NOMO-1 (cell line): ENCODE measurements at regions not wholly inside any gene's neighbourhood (a gene's known extent, or its start where the extent isn't known, plus 50 kb on each side); places are given as distances from the start of the nearest gene placed in this dataset.
A peak's percentile ranks its signal among the peaks of the same experiment; 100 is the strongest.
"Not testable (repeated sequence)": the region's sequence is repeated elsewhere in the genome, so short reads cannot be mapped to it uniquely, and the experiment has no call there.

Source experiments
- DNase-seq, 2 experiments: peaks; one replicate each; lab custom pipeline; 2025; ENCODE audit not compliant: unreplicated experiment in 2 of 2; lab: John Stamatoyannopoulos, UW

- DNase-seq = no peak
These were observed 306.7 kb upstream of the MMADHC start for GRCh38 chr2:149894226-149894625.

DNA sequence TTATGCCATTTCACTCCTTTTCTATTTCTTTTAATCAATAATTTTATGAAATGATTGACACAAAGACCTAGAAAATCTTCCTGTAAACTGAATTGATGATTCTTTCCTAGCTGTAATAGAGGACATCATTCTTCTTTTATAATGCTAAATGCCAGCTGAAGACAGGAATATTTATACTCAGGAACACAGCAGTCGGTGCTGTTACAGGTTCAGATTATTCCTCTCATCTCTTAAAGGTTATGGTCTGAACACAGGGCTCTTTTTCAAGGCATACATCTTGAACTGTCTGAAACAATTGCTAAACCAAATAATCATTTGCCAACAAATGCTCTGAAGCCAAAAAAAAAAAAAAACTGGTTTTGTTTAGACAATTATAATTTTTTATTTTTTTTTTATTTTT, 305.0 kb upstream of the MMADHC start:
- no peak for DNase-seq

- DNase-seq = no peak
These were observed 298.4 kb upstream of the MMADHC start for GRCh38 chr2:149885946-149886345.

DNA sequence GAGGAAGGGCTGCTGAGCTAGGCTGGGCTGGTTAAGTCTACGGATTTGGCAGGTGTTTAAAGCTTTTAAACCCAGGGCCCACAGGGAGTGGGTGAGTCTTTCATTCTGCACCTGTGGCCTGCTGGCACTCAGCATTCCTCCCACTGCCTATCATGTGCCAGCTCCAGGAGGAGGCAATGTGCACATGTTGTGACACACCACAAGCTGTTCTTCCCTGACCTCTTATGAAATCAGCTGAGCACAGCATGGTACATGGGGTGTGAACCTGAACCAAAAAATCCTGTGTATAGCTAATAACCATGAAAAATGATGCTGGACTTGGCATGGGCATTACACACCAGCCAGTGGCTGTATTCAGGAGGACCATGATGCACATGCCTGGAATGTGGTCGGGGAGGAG, 297.9 kb upstream of the MMADHC start:
- no peak for DNase-seq

- no peak for DNase-seq
These were observed 297.3 kb upstream of the MMADHC start for GRCh38 chr2:149884871-149885270.

DNA sequence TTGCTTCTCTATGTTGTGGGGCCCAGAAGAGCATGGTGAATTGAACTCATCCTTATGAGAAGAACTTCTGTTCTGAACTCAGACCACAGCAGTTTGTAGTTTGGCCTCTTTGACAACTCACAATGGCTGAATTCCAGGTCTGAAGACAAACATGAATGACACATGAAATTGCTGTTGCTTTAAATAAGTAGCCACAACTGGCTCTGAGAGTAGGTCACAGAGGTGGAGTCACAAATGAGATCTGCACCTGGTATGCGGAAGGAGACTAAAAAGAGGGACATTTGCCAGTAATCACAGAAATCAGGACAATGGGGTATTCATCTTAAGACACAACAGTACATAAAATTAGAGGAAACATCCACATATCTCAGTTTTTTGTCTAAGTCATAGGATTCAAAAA, 290.3 kb upstream of the MMADHC start:
- no peak for DNase-seq

GRCh38 chr2:149877074-149877473, 289.5 kb upstream of the MMADHC start:
- no peak for DNase-seq

- no peak for DNase-seq
These were observed 286.4 kb upstream of the MMADHC start for GRCh38 chr2:149873936-149874335.

DNA sequence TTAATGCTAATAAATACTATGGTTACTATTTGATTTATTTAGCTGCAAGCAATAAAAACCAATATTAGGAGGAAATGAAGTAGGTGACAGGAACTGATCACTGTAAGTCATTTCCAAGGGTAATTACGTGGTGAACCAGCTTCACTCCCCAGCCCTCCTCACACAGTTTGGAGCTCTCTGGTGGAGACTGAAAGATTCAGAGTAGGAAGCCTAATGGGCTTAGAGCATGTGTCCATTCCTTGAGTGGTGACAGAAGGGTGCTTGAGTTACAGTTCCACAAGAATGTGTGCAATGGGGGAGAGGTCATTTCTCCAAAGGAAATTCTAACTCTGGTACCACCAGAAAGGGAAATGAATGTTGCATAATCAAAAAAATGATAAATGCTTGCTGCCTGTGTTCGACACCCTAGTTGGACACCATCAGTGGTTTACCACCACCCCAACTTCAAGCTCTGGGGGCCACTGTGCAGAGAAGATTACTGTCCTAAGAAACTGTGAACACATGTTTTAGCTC, 285.1 kb upstream of the MMADHC start:
- peak in 1 of 2 experiments; percentile 16 for DNase-seq

DNA sequence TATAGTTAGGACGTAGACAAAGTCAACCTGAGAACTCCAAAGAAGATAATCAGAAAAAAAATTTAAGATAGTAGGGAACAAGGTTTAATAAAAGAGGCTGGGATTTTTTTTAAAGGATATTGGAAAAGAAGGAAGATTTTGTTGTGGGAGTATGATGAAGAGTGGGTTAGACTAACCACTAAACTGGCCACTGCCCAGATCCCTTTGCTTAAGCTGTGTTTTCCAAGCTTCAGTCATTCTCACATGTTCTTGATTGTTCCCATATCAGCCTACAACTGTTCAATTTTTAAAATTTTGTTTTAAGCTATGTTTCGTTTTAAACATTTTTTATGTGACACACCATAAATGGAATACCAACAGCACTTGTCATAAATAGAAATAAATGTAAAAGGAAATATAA, 284.5 kb upstream of the MMADHC start:
- no peak for DNase-seq

DNA sequence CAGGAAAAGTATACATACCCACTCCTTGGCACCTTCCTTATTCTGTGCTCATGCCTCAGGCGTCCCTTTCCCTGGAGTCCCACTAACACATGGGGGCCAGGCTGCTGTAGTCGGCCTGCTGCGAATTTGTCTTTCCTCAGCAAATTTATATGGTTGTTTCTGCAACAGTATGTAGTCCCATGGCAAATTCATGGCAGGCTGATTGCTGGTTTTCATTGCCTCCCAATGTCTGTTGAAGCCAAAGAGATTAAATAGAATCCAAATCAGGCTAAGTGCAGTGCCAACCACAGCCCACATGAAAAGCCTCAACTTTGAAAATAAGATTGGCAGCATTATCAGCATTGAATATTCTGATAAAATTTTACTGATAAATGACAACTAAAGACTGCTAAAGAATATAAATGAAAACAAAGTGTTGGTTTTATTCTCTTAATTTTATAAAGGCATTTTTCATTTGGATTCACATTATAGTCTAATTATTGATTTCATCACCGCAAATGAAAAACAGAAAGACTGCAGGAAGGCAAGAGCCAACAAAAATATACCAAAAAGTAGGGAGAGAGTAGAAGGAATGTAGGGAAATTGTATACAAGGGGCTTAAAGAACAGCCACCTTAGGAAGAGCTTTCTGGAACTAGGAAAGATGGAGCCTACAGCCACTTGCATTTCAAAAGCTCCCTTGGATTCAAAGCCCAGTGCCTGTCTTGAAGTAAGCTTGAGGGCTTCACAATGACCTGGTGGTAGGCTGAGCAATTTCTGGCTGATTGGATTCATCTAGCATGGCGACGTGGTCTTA, 283.7 kb upstream of the MMADHC start:
- no peak for DNase-seq

GRCh38 chr2:149863227-149863626, 275.7 kb upstream of the MMADHC start:
- DNase-seq = no peak

- peak in 1 of 2 experiments; percentile 4 for DNase-seq
These were observed 273.5 kb upstream of the MMADHC start for GRCh38 chr2:149861034-149861433.

DNA sequence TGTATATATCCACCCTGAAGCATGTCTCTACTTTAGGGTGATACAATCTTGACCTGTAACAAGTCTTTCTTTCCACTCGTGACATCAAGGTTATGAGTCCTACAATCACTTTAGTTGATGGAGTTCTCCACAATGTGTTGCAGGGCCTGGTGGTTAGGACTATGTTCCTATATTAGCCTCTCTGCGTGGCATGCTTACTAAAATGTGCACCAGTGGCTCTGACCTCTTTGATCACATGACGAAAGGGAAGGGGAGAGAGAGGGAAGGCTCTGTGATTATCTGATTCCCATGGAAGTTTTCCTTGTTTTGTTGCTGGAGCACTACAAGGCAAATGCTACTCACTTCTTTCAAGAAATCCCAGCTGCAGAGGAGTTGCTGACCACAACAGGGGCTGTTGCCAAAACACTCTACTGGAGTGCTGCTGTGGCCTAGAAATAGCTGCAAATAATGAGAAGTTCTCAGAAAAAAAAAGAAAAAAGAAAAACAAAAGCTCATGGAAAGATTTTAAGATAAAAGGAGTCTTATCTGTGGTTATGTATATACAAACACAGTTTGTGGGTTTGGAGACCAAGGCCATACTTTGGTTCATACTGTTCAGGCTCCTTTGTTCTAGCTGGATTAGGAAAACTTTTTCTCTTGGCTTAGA, 272.8 kb upstream of the MMADHC start:
- DNase-seq = no peak

- DNase-seq = peak; percentile 45 to 87
These were observed 271.5 kb upstream of the MMADHC start for GRCh38 chr2:149858901-149859634.

- DNase-seq = no peak
These were observed 270.6 kb upstream of the MMADHC start for GRCh38 chr2:149858216-149858615.

DNA sequence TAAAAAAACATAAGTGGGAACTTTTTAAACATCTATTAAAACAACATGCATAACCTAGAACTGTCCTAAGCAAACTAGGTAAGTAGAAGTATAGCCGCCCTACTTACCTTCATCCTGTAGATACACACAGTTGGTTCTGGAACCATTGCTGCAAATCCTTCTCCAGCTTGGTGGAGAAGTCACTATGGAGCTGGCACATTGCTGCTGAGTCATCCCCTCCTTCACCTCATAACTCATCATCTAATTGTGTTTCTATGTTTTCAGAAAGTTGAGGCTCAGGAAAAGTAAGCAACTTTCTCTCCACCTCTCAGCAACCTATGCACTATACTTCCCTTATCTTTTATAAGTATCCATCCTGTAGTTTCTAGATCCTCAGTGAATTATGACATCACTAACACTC, 269.8 kb upstream of the MMADHC start:
- no peak for DNase-seq

GRCh38 chr2:149855859-149856258, 268.3 kb upstream of the MMADHC start:
- not testable (repeated sequence) for DNase-seq

DNA sequence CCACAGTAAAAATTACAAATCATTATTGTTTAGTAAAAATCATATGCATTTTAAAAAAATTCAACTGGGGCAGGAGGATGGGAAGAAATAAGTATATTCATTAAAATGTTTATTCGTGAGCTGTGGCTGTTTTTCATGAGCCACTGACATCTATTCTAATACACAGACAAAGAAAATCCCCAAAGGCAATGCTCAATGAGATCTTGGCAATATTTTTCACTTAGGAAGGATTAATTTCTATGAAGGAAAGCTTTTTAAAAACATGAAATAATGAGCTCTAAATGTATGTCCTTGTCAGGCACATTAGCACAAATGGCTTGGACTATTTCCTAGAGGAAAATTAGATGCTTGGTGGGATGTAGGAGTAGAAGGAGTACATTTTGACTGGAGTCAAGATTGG, 262.0 kb upstream of the MMADHC start:
- DNase-seq = no peak

- DNase-seq = no peak
These were observed 261.6 kb upstream of the MMADHC start for GRCh38 chr2:149849136-149849535.

DNA sequence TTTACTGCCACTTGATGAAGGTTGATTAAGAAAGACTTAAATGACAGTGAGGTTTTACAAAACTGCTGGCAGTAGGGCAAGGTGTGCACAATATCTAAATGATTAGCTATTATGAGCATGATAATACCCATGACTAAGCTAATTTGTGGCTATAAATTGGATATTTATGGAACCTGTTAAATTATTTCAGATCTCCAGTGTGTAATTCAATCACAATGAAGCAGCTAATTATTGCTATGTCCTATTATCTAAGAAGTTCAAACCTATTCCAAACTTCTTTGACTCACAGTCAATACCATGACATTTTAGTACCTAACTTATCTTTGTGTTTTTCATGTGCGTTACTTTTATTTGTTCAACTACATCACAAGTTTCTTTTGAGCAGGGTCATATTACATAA, 253.8 kb upstream of the MMADHC start:
- no peak for DNase-seq

GRCh38 chr2:149832324-149832723, 244.7 kb upstream of the MMADHC start:
- DNase-seq = no peak
